ENCODE measurements at regions not wholly inside any gene's neighbourhood (a gene's known extent, or its start where the extent isn't known, plus 50 kb on each side); places are given as distances from the start of the nearest gene placed in this dataset.

DNA sequence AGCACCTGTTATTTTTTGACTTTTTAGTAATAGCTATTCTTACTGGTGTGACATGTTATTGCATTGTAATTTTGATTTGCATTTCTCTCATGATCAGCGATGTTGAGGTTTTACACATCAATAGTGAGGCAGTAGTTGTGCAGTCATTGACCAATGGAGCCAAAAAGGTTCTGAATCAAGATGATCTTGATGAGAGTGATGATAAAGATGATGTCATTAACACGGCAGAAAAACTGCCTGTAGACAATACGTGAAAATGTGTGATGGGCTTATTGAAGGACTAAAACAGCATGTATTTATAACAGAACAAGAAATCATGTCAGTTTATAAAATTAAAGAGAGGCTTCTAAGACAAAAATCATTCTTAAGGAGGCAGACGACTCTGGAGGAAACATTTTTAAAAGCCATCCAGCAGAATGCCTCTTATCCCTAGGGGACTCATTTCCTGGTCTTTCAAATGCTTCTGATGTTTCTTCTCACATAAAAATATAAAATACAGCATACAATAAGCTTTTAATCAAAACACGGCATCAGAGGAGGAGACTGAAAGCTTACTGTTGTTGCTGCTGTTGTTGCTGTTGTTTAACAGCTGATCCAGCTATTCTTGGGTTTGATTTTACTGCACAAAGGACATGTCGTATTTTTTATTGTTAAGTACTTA is 400.3 kb downstream of the LTN1 start:
- TF ChIP-seq, protein P1, sequence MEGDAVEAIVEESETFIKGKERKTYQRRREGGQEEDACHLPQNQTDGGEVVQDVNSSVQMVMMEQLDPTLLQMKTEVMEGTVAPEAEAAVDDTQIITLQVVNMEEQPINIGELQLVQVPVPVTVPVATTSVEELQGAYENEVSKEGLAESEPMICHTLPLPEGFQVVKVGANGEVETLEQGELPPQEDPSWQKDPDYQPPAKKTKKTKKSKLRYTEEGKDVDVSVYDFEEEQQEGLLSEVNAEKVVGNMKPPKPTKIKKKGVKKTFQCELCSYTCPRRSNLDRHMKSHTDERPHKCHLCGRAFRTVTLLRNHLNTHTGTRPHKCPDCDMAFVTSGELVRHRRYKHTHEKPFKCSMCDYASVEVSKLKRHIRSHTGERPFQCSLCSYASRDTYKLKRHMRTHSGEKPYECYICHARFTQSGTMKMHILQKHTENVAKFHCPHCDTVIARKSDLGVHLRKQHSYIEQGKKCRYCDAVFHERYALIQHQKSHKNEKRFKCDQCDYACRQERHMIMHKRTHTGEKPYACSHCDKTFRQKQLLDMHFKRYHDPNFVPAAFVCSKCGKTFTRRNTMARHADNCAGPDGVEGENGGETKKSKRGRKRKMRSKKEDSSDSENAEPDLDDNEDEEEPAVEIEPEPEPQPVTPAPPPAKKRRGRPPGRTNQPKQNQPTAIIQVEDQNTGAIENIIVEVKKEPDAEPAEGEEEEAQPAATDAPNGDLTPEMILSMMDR (IDR thresholded peaks at IDR 0.05): no peak
- H3K27me3 Mint-ChIP-seq: no peaks in the 10 kb centered on the region
- peaks cover 4% of the 10 kb centered on the region for H3K4me1 Mint-ChIP-seq

DNA sequence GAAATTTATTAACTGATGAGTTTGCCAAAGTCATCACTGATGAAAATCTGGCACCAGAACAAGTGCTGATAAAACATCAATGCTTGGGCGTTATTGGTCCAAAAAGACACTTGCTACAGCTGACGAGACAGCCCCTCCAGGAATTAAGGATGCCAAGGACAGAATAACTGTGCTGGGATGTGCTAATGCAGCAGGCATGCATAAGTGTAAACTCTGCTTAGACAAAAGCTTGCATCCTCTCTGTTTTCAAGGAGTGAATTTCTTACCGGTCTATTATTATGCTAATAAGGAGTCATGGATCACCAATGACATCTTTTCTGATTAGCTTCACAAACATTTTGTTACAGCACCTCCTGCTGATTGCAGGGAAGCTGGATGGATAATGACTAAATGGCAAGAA is 402.0 kb downstream of the LTN1 start:
- DNase-seq (no peak), ATAC-seq (ENCODE audit: low read depth) (no peak)
- TF ChIP-seq, protein P1 (IDR thresholded peaks at IDR 0.05): no peak
- ChIA-PET CTCF (no interaction called here), POLR2A (no interaction called here)
- Mint-ChIP-seq H3K4me3 (no peak overlapping the region), H3K4me1 (peaks cover 4% of the 10 kb centered on the region), H3K27ac (no peak overlapping the region), H3K36me3 (ENCODE audit: low read depth) (no peaks in the 10 kb centered on the region), H3K9me3 (peaks cover 10% of the 10 kb centered on the region), H3K27me3 (no peaks in the 10 kb centered on the region)
- intact Hi-C loops (cut with micrococcal nuclease): no loop called here

More for the DNA sequence above, 400.3 kb downstream of the LTN1 start:
- CTCF ChIA-PET: no interaction called here
- DNase-seq (no peak), ATAC-seq (ENCODE audit: low read depth) (no peak)
- H3K9me3 Mint-ChIP-seq: peaks cover 12% of the 10 kb centered on the region
- POLR2A ChIA-PET: no interaction called here
- no peak overlapping the region for H3K27ac Mint-ChIP-seq
- H3K36me3 Mint-ChIP-seq (ENCODE audit: low read depth): peaks cover 4% of the 10 kb centered on the region
- no peak overlapping the region for H3K4me3 Mint-ChIP-seq
- intact Hi-C loops (cut with micrococcal nuclease): no loop called here

DNA sequence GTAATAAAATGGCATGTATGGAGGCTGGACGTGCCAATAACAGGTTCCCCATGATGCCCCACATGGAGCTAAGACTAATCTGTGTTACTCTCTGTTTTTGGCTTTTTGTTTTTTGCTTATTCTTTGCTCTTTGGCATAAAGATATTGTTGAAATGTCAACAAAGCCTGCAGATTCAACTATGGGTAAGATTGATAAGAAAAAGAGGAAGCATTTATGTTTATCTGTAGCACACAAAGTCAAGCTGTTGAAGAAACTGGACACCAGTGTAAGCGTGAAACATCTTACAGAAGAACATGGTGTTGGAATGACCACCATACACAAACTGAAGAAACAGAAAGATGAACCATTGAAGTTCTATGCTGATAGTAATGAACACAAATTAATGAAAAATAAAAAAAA is 402.7 kb downstream of the LTN1 start:
- ChIA-PET CTCF (no interaction called here), POLR2A (no interaction called here)
- intact Hi-C loops (cut with micrococcal nuclease): no loop called here
- no peak overlapping the region for H3K27ac Mint-ChIP-seq
- no peak for DNase-seq
- H3K9me3 Mint-ChIP-seq: peaks cover 14% of the 10 kb centered on the region
- no peak for ATAC-seq (ENCODE audit: low read depth)
- no peaks in the 10 kb centered on the region for H3K27me3 Mint-ChIP-seq
- no peaks in the 10 kb centered on the region for H3K36me3 Mint-ChIP-seq (ENCODE audit: low read depth)
- H3K4me1 Mint-ChIP-seq: peaks cover 4% of the 10 kb centered on the region
- TF ChIP-seq, protein P1 (IDR thresholded peaks at IDR 0.05): no peak
- no peak overlapping the region for H3K4me3 Mint-ChIP-seq

DNA sequence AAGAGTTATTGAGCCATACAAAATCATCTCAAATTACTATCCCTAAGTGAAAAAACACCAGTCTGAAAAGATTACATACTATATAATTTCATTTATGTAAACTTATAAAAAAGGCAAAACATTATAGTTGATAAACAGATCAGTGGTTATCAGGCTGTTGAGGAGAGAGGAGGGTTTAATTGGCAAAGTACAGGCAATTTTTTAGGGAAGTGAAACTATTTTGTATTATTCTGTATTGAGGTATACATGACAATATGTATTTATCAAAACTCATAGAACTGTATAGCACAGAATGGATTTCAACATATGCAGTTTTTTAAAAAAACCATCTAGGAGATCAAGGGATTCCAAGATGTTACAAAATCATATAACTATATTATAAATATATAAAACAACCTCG is 403.7 kb downstream of the LTN1 start:
- intact Hi-C loops (cut with micrococcal nuclease): no loop called here
- no peak overlapping the region for H3K27ac Mint-ChIP-seq
- no peak overlapping the region for H3K4me3 Mint-ChIP-seq
- POLR2A ChIA-PET: no interaction called here
- no peaks in the 10 kb centered on the region for H3K36me3 Mint-ChIP-seq (ENCODE audit: low read depth)
- TF ChIP-seq, protein P1 (IDR thresholded peaks at IDR 0.05): no peak
- DNase-seq: no peak
- CTCF ChIA-PET: no interaction called here
- peaks cover 14% of the 10 kb centered on the region for H3K9me3 Mint-ChIP-seq
- ATAC-seq (ENCODE audit: low read depth): no peak
- peaks cover 4% of the 10 kb centered on the region for H3K4me1 Mint-ChIP-seq
- H3K27me3 Mint-ChIP-seq: no peaks in the 10 kb centered on the region

DNA sequence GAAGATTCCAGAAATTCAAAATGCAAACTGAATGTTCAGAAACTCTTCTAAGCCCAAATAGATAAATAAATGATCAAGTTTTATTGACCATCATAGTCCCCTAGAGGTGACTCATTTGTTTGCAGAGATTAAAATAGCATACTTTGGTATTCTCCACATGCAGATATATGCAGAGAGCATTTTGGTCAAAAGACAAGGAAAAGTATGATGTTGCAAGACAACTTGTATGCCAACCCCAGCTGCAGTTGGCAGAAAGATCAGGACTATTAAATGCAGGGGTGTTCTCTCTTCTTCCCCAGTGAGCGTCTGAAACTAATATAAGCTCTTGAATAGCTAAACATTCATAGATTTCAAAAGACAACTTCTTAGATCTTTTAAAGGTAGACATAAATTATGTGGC is 404.9 kb downstream of the LTN1 start:
- H3K36me3 Mint-ChIP-seq (ENCODE audit: low read depth): no peaks in the 10 kb centered on the region
- CTCF ChIA-PET: no interaction called here
- DNase-seq: no peak
- no peak for ATAC-seq (ENCODE audit: low read depth)
- no peaks in the 10 kb centered on the region for H3K27me3 Mint-ChIP-seq
- peaks cover 4% of the 10 kb centered on the region for H3K4me1 Mint-ChIP-seq
- POLR2A ChIA-PET: no interaction called here
- no peak overlapping the region for H3K27ac Mint-ChIP-seq
- peaks cover 14% of the 10 kb centered on the region for H3K9me3 Mint-ChIP-seq
- TF ChIP-seq, protein P1 (IDR thresholded peaks at IDR 0.05): no peak
- intact Hi-C loops (cut with micrococcal nuclease): no loop called here
- no peak overlapping the region for H3K4me3 Mint-ChIP-seq

All from activated B cell treated with CpG ODN at 0.5 μM for 24 hours (primary cell).